ENCODE measurements at regions not wholly inside any gene's neighbourhood (a gene's known extent, or its start where the extent isn't known, plus 50 kb on each side); places are given as distances from the start of the nearest gene placed in this dataset.
A peak's percentile ranks its signal among the peaks of the same experiment; 100 is the strongest.

- Histone ChIP-seq H3K9me3 (ENCODE audit: control insufficient read depth in 2 of 3, insufficient read depth in 1 of 3, low read length in 3 of 3) (no peaks in the 10 kb centered on the region), H3K36me3 (ENCODE audit: control insufficient read depth in 2 of 3, insufficient read depth in 3 of 3, low read length in 3 of 3) (no peaks in the 10 kb centered on the region), H3K4me3 (ENCODE audit: low read length in 3 of 3) (no peak overlapping the region), H3K9ac (ENCODE audit: low read length in 3 of 3) (no peak overlapping the region), H3K4me1 (ENCODE audit: control insufficient read depth in 2 of 3, insufficient read depth in 2 of 3, low read depth in 1 of 3, low read length in 3 of 3) (no peaks in the 10 kb centered on the region), H3K27me3 (ENCODE audit: control insufficient read depth, insufficient read depth, low read length) (no peaks in the 10 kb centered on the region), H3K27ac (ENCODE audit: low read depth in 2 of 2, low read length in 2 of 2) (no peak overlapping the region)
- intact Hi-C loops (cut with DNase I), result no loop called here
- no peak for TF ChIP-seq CTCF (IDR thresholded peaks at IDR 0.05; ENCODE audit: borderline replicate concordance, extremely low read depth, insufficient read depth)
- DNase-seq (no peak), FAIRE-seq (no peak)
These were observed 172.5 kb upstream of the GLRA1 start for GRCh38 chr5:152097128-152097527.

GRCh38 chr5:152094716-152095115, 170.1 kb upstream of the GLRA1 start:
- no peaks in the 10 kb centered on the region for H3K36me3 ChIP-seq (ENCODE audit: control insufficient read depth in 2 of 3, insufficient read depth in 3 of 3, low read length in 3 of 3)
- no peak for TF ChIP-seq CTCF (IDR thresholded peaks at IDR 0.05; ENCODE audit: borderline replicate concordance, extremely low read depth, insufficient read depth)
- no peaks in the 10 kb centered on the region for H3K4me1 ChIP-seq (ENCODE audit: control insufficient read depth in 2 of 3, insufficient read depth in 2 of 3, low read depth in 1 of 3, low read length in 3 of 3)
- intact Hi-C loops (cut with DNase I), result no loop called here
- H3K27me3 ChIP-seq (ENCODE audit: control insufficient read depth, insufficient read depth, low read length), result no peaks in the 10 kb centered on the region
- FAIRE-seq (no peak), DNase-seq (no peak)
- H3K9ac ChIP-seq (ENCODE audit: low read length in 3 of 3), result no peak overlapping the region
- H3K9me3 ChIP-seq (ENCODE audit: control insufficient read depth in 2 of 3, insufficient read depth in 1 of 3, low read length in 3 of 3), result no peaks in the 10 kb centered on the region
- H3K4me3 ChIP-seq (ENCODE audit: low read length in 3 of 3), result no peak overlapping the region
- no peak overlapping the region for H3K27ac ChIP-seq (ENCODE audit: low read depth in 2 of 2, low read length in 2 of 2)

GRCh38 chr5:152094060-152094459, 169.4 kb upstream of the GLRA1 start:
- H3K4me3 ChIP-seq (ENCODE audit: low read length in 3 of 3), result no peak overlapping the region
- no peaks in the 10 kb centered on the region for H3K9me3 ChIP-seq (ENCODE audit: control insufficient read depth in 2 of 3, insufficient read depth in 1 of 3, low read length in 3 of 3)
- H3K27me3 ChIP-seq (ENCODE audit: control insufficient read depth, insufficient read depth, low read length), result no peaks in the 10 kb centered on the region
- no peaks in the 10 kb centered on the region for H3K36me3 ChIP-seq (ENCODE audit: control insufficient read depth in 2 of 3, insufficient read depth in 3 of 3, low read length in 3 of 3)
- H3K9ac ChIP-seq (ENCODE audit: low read length in 3 of 3), result no peak overlapping the region
- TF ChIP-seq CTCF (IDR thresholded peaks at IDR 0.05; ENCODE audit: borderline replicate concordance, extremely low read depth, insufficient read depth), result no peak
- H3K4me1 ChIP-seq (ENCODE audit: control insufficient read depth in 2 of 3, insufficient read depth in 2 of 3, low read depth in 1 of 3, low read length in 3 of 3), result no peaks in the 10 kb centered on the region
- FAIRE-seq, result no peak
- no peak overlapping the region for H3K27ac ChIP-seq (ENCODE audit: low read depth in 2 of 2, low read length in 2 of 2)
- intact Hi-C loops (cut with DNase I), result no loop called here
- peak in 3 of 5 donors; percentile 31 to 48 (median 35) for DNase-seq

- no peak overlapping the region for H3K9ac ChIP-seq (ENCODE audit: low read length in 3 of 3)
- no peaks in the 10 kb centered on the region for H3K9me3 ChIP-seq (ENCODE audit: control insufficient read depth in 2 of 3, insufficient read depth in 1 of 3, low read length in 3 of 3)
- no peaks in the 10 kb centered on the region for H3K36me3 ChIP-seq (ENCODE audit: control insufficient read depth in 2 of 3, insufficient read depth in 3 of 3, low read length in 3 of 3)
- no peak for DNase-seq
- intact Hi-C loops (cut with DNase I), result no loop called here
- FAIRE-seq, result no peak
- H3K4me3 ChIP-seq (ENCODE audit: low read length in 3 of 3), result no peak overlapping the region
- TF ChIP-seq CTCF (IDR thresholded peaks at IDR 0.05; ENCODE audit: borderline replicate concordance, extremely low read depth, insufficient read depth), result no peak
- H3K4me1 ChIP-seq (ENCODE audit: control insufficient read depth in 2 of 3, insufficient read depth in 2 of 3, low read depth in 1 of 3, low read length in 3 of 3), result no peaks in the 10 kb centered on the region
- no peak overlapping the region for H3K27ac ChIP-seq (ENCODE audit: low read depth in 2 of 2, low read length in 2 of 2)
- H3K27me3 ChIP-seq (ENCODE audit: control insufficient read depth, insufficient read depth, low read length), result no peaks in the 10 kb centered on the region
These were observed 167.9 kb upstream of the GLRA1 start for GRCh38 chr5:152092580-152092979.
